22Rv1 (cell line): ENCODE measurements at regions not wholly inside any gene's neighbourhood (a gene's known extent, or its start where the extent isn't known, plus 50 kb on each side); places are given as distances from the start of the nearest gene placed in this dataset.

Experiments
- ZFX ChIP-seq: fragments of 450-650 bp; IDR thresholded peaks from 2 replicates; pipeline ENCODE4 v1.6.1; 2017; ENCODE audit warnings: antibody characterized with exemption, borderline replicate concordance
- TF ChIP-seq, protein P1 (sequence below): fragments of 450-650 bp; IDR thresholded peaks from 2 replicates; pipeline ENCODE4 v1.5.1; 2017; ENCODE audit warnings: mild to moderate bottlenecking

GRCh38 chr2:137836671-137837070, 127.6 kb upstream of the HNMT start:
- TF ChIP-seq, protein P1, sequence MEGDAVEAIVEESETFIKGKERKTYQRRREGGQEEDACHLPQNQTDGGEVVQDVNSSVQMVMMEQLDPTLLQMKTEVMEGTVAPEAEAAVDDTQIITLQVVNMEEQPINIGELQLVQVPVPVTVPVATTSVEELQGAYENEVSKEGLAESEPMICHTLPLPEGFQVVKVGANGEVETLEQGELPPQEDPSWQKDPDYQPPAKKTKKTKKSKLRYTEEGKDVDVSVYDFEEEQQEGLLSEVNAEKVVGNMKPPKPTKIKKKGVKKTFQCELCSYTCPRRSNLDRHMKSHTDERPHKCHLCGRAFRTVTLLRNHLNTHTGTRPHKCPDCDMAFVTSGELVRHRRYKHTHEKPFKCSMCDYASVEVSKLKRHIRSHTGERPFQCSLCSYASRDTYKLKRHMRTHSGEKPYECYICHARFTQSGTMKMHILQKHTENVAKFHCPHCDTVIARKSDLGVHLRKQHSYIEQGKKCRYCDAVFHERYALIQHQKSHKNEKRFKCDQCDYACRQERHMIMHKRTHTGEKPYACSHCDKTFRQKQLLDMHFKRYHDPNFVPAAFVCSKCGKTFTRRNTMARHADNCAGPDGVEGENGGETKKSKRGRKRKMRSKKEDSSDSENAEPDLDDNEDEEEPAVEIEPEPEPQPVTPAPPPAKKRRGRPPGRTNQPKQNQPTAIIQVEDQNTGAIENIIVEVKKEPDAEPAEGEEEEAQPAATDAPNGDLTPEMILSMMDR: no peak
- no peak for TF ChIP-seq ZFX
